ENCODE measurements at regions not wholly inside any gene's neighbourhood (a gene's known extent, or its start where the extent isn't known, plus 50 kb on each side); places are given as distances from the start of the nearest gene placed in this dataset.

DNA sequence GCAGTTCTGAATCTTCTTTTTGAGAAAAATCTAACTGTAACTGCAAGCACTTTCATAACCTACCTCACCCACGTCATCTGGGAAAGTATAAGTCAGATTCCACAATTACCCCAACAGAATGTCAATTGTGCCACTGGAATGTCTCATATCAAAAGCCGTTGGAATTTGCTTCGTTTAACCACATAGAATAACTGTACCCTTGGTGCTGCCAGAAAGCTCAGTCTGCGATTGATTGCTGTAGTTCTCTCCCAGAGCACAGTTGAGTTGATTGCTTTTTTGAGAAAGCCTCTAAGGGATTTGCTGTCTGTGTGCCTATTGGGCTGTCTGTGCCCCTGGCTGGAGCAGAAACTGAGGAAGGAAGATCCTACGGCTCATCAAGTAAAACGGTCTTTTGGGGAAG is 583.6 kb downstream of the TMEM38B start:
- Histone ChIP-seq H3K4me2 (ENCODE audit: low read depth, low read length, poor library complexity, severe bottlenecking) (no peak overlapping the region), H3K9me3 (ENCODE audit: insufficient read depth, low read depth, low read length) (0 out of 2 replicates have a peak, but pooled peaks cover 3% of the 10 kb centered on the region), H3F3A (ENCODE audit: low read depth) (no peaks in the 10 kb centered on the region), H3K9ac (ENCODE audit: low read depth, low read length, poor library complexity, severe bottlenecking) (no peak overlapping the region), H3K4me1 (ENCODE audit: insufficient read depth, low read length, poor library complexity, severe bottlenecking) (peaks cover 8% of the 10 kb centered on the region), H3K79me2 (ENCODE audit: insufficient read depth, low read length) (no peaks in the 10 kb centered on the region), H2AFZ (ENCODE audit: low read length) (peak overlapping the region; percentile 72), H3K4me3 (ENCODE audit: low read length, poor library complexity, severe bottlenecking) (no peak overlapping the region), H3K36me3 (ENCODE audit: insufficient read depth, low read length) (no peaks in the 10 kb centered on the region), H4K20me1 (ENCODE audit: insufficient read depth, low read length, poor library complexity, severe bottlenecking) (no peaks in the 10 kb centered on the region), H3K9me2 (replicated peaks; ENCODE audit: low read depth, low read length) (no peaks in the 10 kb centered on the region), H3K27me3 (ENCODE audit: insufficient read depth, low read length, poor library complexity, severe bottlenecking) (no peaks in the 10 kb centered on the region)
- no peak for TF ChIP-seq CTCF (conservative IDR thresholded peaks at IDR 0.05; ENCODE audit: low read length)

GRCh38 chr9:106283769-106284168 is 579.2 kb upstream of the ZNF462 start:
- no peaks in the 10 kb centered on the region for H4K20me1 ChIP-seq (ENCODE audit: insufficient read depth, low read length, poor library complexity, severe bottlenecking)
- TF ChIP-seq EZH2phosphoT487 (IDR thresholded peaks at IDR 0.05; ENCODE audit: borderline replicate concordance) (no peak), CTCF (conservative IDR thresholded peaks at IDR 0.05; ENCODE audit: low read length) (no peak)
- H3K4me3 ChIP-seq (ENCODE audit: low read length, poor library complexity, severe bottlenecking) = no peak overlapping the region
- no peaks in the 10 kb centered on the region for H3K79me2 ChIP-seq (ENCODE audit: insufficient read depth, low read length)
- 0 out of 2 replicates have a peak, but pooled peaks cover 3% of the 10 kb centered on the region for H3K9me3 ChIP-seq (ENCODE audit: insufficient read depth, low read depth, low read length)
- H2AFZ ChIP-seq (ENCODE audit: low read length) = no peak overlapping the region
- no peak overlapping the region for H3K9ac ChIP-seq (ENCODE audit: low read depth, low read length, poor library complexity, severe bottlenecking)
- H3K4me2 ChIP-seq (ENCODE audit: low read depth, low read length, poor library complexity, severe bottlenecking) = no peak overlapping the region
- no peaks in the 10 kb centered on the region for H3F3A ChIP-seq (ENCODE audit: low read depth)
- no peaks in the 10 kb centered on the region for H3K9me2 ChIP-seq (replicated peaks; ENCODE audit: low read depth, low read length)
- H3K36me3 ChIP-seq (ENCODE audit: insufficient read depth, low read length) = no peaks in the 10 kb centered on the region
- H3K4me1 ChIP-seq (ENCODE audit: insufficient read depth, low read length, poor library complexity, severe bottlenecking) = peaks cover 23% of the 10 kb centered on the region
- no peaks in the 10 kb centered on the region for H3K27me3 ChIP-seq (ENCODE audit: insufficient read depth, low read length, poor library complexity, severe bottlenecking)

DNA sequence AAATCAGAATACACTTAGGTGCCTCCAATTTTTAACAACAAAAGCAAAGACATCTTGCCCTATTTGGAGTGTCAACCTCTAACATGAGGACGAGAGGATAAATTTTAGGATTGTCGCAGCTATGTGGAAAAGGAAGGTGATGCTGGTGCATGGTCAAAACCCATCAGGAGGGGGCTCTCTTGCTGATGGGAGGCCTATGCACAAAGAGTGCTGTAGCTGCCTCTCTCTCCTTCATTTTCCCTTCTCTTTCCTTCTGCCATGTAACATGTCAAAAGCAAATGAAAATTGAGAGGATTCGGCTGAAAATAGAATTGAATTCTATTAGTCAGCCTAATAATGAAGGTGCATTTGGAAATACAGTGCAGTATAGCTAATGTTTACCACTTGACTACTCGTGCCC is 578.7 kb upstream of the ZNF462 start:
- H3K9ac ChIP-seq (ENCODE audit: low read depth, low read length, poor library complexity, severe bottlenecking) = peak overlapping the region; percentile 3
- peaks cover 23% of the 10 kb centered on the region for H3K4me1 ChIP-seq (ENCODE audit: insufficient read depth, low read length, poor library complexity, severe bottlenecking)
- H3K27me3 ChIP-seq (ENCODE audit: insufficient read depth, low read length, poor library complexity, severe bottlenecking) = no peaks in the 10 kb centered on the region
- peak overlapping the region; percentile 4 for H3K4me3 ChIP-seq (ENCODE audit: low read length, poor library complexity, severe bottlenecking)
- H4K20me1 ChIP-seq (ENCODE audit: insufficient read depth, low read length, poor library complexity, severe bottlenecking) = no peaks in the 10 kb centered on the region
- peak overlapping the region; percentile 16 for H3K4me2 ChIP-seq (ENCODE audit: low read depth, low read length, poor library complexity, severe bottlenecking)
- TF ChIP-seq CTCF (conservative IDR thresholded peaks at IDR 0.05; ENCODE audit: low read length) (peak; percentile 64), EZH2phosphoT487 (IDR thresholded peaks at IDR 0.05; ENCODE audit: borderline replicate concordance) (no peak)
- no peaks in the 10 kb centered on the region for H3K9me2 ChIP-seq (replicated peaks; ENCODE audit: low read depth, low read length)
- H3K79me2 ChIP-seq (ENCODE audit: insufficient read depth, low read length) = no peaks in the 10 kb centered on the region
- no peaks in the 10 kb centered on the region for H3F3A ChIP-seq (ENCODE audit: low read depth)
- H3K36me3 ChIP-seq (ENCODE audit: insufficient read depth, low read length) = no peaks in the 10 kb centered on the region
- 0 out of 2 replicates have a peak, but pooled peaks cover 3% of the 10 kb centered on the region for H3K9me3 ChIP-seq (ENCODE audit: insufficient read depth, low read depth, low read length)
- H2AFZ ChIP-seq (ENCODE audit: low read length) = peak overlapping the region; percentile 47

Data from Loucy (cell line).